Calu3 (cell line): ENCODE measurements at regions not wholly inside any gene's neighbourhood (a gene's known extent, or its start where the extent isn't known, plus 50 kb on each side); places are given as distances from the start of the nearest gene placed in this dataset.

Experiments
- BruUV-seq: library from RNA; stranded (reverse); fragments of 400-500 nt; replicated peaks from 2 replicates; lab custom pipeline; 2021; lab: Mats Ljungman, UMichigan
- CTCF ChIA-PET: fragments of 300-600 bp; sonication (Branson Sonifier 250); formaldehyde crosslinking; loops from one replicate; lab custom pipeline; 2022; ENCODE audit warnings: antibody characterized with exemption; lab: Charles Lee
- DNase-seq: peaks from one replicate; pipeline ENCODE4 v3.0.0; 2022
- H3K27ac Mint-ChIP-seq: one replicate; pipeline ENCODE4 v1.8.0; 2022; ENCODE audit warnings: mixed read lengths; ENCODE audit not compliant: unreplicated experiment
- H3K27me3 Mint-ChIP-seq: one replicate; pipeline ENCODE4 v1.8.0; 2022; ENCODE audit warnings: mixed read lengths; ENCODE audit not compliant: unreplicated experiment
- H3K36me3 Mint-ChIP-seq: one replicate; pipeline ENCODE4 v1.8.0; 2022; ENCODE audit warnings: mild to moderate bottlenecking, moderate library complexity, mixed read lengths; ENCODE audit not compliant: insufficient read depth, unreplicated experiment
- H3K4me1 Mint-ChIP-seq: one replicate; pipeline ENCODE4 v1.8.0; 2022; ENCODE audit warnings: mild to moderate bottlenecking, low read depth, mixed read lengths; ENCODE audit not compliant: unreplicated experiment
- H3K4me3 Mint-ChIP-seq: one replicate; pipeline ENCODE4 v1.8.0; 2022; ENCODE audit warnings: mild to moderate bottlenecking, low read depth, moderate library complexity, mixed read lengths; ENCODE audit not compliant: unreplicated experiment
- H3K9me3 Mint-ChIP-seq: one replicate; pipeline ENCODE4 v1.8.0; 2022; ENCODE audit warnings: low read depth, mixed read lengths; ENCODE audit not compliant: unreplicated experiment
- CTCF ChIP-seq: fragments of 200-600 bp; IDR thresholded peaks from one replicate; pipeline ENCODE4 v1.8.0; 2022; ENCODE audit warnings: antibody characterized with exemption; ENCODE audit not compliant: unreplicated experiment
- intact Hi-C: fragments of 100-400 bp; cut with micrococcal nuclease; formaldehyde crosslinking; loops from one replicate; pipeline ENCODE4 v1.10.0; 2022; ENCODE audit not compliant: unreplicated experiment

DNA sequence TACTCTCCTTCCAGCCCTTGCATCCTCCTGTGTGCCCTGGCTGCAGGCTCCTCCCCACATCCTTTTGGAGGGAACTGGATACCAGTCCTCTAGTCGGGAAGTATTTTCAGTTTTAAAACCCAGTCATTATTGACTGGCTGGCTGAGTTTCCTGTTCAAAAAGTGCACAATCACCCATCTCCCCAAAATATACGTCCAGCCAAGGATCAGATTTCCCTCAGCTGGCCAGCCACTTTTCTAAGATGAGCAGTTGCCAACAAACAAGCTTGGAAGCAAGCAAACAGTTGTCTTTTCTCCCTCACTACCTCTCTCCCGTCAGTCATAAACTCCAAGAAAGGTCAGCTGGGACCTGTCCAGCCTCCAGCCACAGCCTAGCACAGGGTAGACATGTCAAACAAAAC, 147.7 kb upstream of the GALNT15 start:
- Mint-ChIP-seq H3K27me3 (peaks cover 46% of the 10 kb centered on the region), H3K4me3 (no peak overlapping the region), H3K27ac (no peak overlapping the region), H3K9me3 (no peaks in the 10 kb centered on the region), H3K4me1 (no peaks in the 10 kb centered on the region), H3K36me3 (no peaks in the 10 kb centered on the region)
- no peak for TF ChIP-seq CTCF
- intact Hi-C loops, result no loop called here
- CTCF ChIA-PET, result no interaction called here
- DNase-seq, result no peak
- BruUV-seq, result no TSS peak

GRCh38 chr3:16028604-16029003, 145.9 kb upstream of the GALNT15 start:
- Mint-ChIP-seq H3K4me3 (no peak overlapping the region), H3K9me3 (no peaks in the 10 kb centered on the region), H3K27me3 (peaks cover 47% of the 10 kb centered on the region), H3K36me3 (no peaks in the 10 kb centered on the region), H3K4me1 (no peaks in the 10 kb centered on the region), H3K27ac (no peak overlapping the region)
- BruUV-seq, result no TSS peak
- DNase-seq, result no peak
- TF ChIP-seq CTCF, result no peak
- CTCF ChIA-PET, result no interaction called here
- intact Hi-C loops, result no loop called here

GRCh38 chr3:16030342-16030741, 144.1 kb upstream of the GALNT15 start:
- Mint-ChIP-seq H3K4me1 (no peaks in the 10 kb centered on the region), H3K9me3 (no peaks in the 10 kb centered on the region), H3K4me3 (no peak overlapping the region), H3K27ac (no peak overlapping the region), H3K36me3 (no peaks in the 10 kb centered on the region), H3K27me3 (peaks cover 57% of the 10 kb centered on the region)
- intact Hi-C loops, result no loop called here
- no peak for DNase-seq
- CTCF ChIA-PET, result no interaction called here
- no TSS peak for BruUV-seq
- TF ChIP-seq CTCF, result no peak

GRCh38 chr3:16031434-16031833, 143.0 kb upstream of the GALNT15 start:
- intact Hi-C loops, result no loop called here
- CTCF ChIA-PET, result no interaction called here

More at GRCh38 chr3:16031434-16031833, 143.0 kb upstream of the GALNT15 start:
- TF ChIP-seq CTCF, result no peak
- Mint-ChIP-seq H3K27ac (no peak overlapping the region), H3K9me3 (no peaks in the 10 kb centered on the region), H3K4me1 (no peaks in the 10 kb centered on the region), H3K27me3 (peaks cover 68% of the 10 kb centered on the region), H3K4me3 (no peak overlapping the region), H3K36me3 (no peaks in the 10 kb centered on the region)
- no peak for DNase-seq
- BruUV-seq, result no TSS peak
